Muscle of arm (tissue), 1 donor: ENCODE measurements at regions not wholly inside any gene's neighbourhood (a gene's known extent, or its start where the extent isn't known, plus 50 kb on each side); places are given as distances from the start of the nearest gene placed in this dataset.
"Not testable (repeated sequence)": the region's sequence is repeated elsewhere in the genome, so short reads cannot be mapped to it uniquely, and the experiment has no call there.

Experiments
- DNase-seq: peaks from one replicate; pipeline ENCODE4 v3.0.0-alpha.2; 2013

DNA sequence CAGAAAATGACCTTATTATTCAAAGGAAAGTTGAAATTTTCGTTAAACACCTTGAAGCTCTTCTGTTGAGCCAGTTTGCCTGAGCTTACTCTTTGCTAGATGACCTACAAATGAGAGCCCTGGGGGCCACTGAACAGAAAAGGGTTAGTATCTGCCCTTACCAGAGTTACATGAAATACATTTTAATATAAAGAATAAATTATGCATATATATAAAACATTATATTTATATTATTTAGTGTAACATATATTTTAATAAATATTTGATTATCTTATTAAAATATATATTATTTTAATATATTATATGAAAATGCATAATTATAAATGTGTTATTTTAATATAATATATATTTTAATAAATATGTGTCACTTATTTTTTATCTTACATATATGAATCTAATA lies 628.4 kb upstream of the TPK1 start:
- DNase-seq, result no peak

- DNase-seq, result no peak
These were observed 626.6 kb upstream of the TPK1 start for GRCh38 chr7:145462463-145462862.

- DNase-seq, result no peak
These were observed 599.0 kb upstream of the TPK1 start for GRCh38 chr7:145434811-145435210.

DNA sequence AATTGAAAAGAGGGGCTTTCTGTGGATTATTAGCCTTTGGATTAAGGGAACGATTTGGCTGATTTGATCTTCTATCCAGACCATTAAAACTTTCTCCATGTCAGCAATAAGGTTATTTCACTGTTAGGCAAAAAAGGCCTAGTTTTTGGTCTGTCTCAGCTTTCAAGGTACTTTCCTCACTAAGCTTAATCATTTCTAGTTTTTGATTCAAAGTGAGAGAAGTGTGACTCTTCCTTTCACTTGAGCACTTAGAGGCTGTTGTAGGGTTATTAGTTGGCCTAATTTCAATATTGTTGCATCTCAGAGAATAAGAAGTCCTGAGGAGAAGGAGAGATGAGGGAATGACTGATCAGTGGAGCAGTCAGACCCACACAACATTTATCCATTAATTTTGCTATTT lies 596.0 kb upstream of the TPK1 start:
- no peak for DNase-seq

DNA sequence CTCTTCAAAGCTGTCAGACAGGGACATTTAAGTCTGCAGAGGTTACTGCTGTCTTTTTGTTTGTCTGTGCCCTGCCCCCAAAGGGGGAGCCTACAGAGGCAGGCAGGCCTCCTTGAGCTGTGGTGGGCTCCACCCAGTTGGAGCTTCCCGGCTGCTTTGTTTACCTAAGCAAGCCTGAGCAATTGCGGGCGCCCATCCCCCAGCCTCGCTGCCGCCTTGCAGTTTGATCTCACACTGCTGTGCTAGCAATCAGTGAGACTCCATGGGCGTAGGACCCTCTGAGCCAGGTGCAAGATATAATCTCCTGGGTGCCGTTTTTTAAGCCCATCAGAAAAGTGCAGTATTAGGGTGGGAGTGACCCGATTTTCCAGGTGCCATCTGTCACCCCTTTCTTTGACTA lies 582.6 kb upstream of the TPK1 start:
- DNase-seq, result not testable (repeated sequence)

- DNase-seq, result no peak
These were observed 575.2 kb upstream of the TPK1 start for GRCh38 chr7:145411066-145411465.

- peak; percentile 11 for DNase-seq
These were observed 562.9 kb upstream of the TPK1 start for GRCh38 chr7:145398758-145399157.

DNA sequence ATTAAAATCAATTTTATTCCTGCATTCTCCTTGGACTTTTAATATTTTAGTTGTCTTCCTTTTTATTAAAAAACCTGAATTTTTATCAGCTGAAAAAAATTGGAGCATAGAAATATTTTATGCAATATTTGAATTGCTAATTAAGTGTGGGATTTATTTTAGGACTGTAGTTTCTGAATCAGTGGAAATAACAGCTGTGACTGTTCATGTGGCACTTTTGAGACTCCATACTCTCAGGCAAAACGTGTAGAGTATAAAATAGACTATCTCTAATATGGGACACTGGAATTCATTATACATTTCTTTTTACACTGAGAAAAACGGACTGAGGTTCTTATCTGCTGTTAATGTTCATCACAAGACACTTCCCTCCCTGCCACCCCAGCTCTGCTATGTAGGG lies 558.3 kb upstream of the TPK1 start:
- no peak for DNase-seq

DNA sequence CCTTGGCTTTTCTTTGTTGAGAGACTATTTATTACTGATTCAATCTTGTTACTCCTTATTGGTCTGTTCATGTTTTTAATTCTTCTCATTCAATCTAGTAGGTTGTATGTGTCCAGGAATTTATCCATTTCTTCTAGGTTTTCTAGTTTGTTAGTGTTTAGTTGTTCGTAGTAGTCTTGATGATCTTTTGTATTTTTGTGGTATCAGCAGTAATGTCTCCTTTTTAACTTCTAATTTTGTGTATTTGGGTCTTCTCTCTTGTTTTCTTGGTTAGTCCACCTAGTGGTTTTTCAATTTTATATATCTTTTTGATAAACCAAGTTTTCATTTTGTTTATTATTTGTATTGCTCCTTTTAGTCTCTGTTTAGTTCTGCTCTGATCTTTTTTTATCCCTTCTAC lies 546.9 kb upstream of the TPK1 start:
- no peak for DNase-seq

GRCh38 chr7:145378197-145378596 lies 542.3 kb upstream of the TPK1 start:
- no peak for DNase-seq

- no peak for DNase-seq
These were observed 524.8 kb upstream of the TPK1 start for GRCh38 chr7:145360511-145361100.

GRCh38 chr7:145350334-145350733 lies 514.5 kb upstream of the TPK1 start:
- no peak for DNase-seq

DNA sequence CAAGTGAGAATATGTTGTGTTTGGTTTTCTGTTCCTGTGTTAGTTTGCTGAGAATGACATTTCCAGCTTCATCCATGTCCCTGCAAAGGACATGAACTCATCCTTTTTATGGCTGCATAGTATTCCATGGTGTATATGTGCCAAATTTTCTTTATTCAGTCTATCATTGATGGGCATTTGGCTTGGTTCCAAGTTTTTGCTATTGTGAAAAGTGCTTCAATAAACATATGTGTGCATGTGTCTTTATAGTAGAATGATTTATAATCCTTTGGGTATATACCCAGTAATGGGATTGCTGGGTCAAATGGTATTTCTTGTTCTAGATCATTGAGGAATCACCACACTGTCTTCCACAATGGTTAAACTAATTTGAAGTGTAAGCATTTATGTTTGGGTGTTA lies 513.6 kb upstream of the TPK1 start:
- not testable (repeated sequence) for DNase-seq

- DNase-seq, result no peak
These were observed 511.4 kb upstream of the TPK1 start for GRCh38 chr7:145347271-145347670.

GRCh38 chr7:145339319-145339718 lies 503.5 kb upstream of the TPK1 start:
- no peak for DNase-seq

DNA sequence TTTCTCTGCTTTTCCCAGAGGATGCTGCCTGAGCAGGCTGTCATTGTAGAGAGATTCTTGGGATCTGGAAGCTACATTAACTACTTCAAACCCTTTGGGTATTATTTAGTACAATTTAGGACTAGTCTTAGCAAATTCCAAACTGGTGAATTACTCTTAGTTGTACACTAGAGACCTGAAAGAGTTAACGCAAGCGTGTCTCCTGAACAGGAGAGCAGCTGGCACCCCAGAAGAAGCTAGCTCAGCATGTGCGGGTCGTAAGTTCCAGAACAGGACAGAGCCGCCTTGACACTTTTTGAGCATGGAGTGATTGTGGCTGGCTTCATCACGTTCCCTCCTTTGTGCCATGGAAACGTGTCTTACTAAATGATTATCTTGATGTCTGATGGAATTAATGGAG lies 495.7 kb upstream of the TPK1 start:
- no peak for DNase-seq

- no peak for DNase-seq
These were observed 495.2 kb upstream of the TPK1 start for GRCh38 chr7:145331076-145331475.

DNA sequence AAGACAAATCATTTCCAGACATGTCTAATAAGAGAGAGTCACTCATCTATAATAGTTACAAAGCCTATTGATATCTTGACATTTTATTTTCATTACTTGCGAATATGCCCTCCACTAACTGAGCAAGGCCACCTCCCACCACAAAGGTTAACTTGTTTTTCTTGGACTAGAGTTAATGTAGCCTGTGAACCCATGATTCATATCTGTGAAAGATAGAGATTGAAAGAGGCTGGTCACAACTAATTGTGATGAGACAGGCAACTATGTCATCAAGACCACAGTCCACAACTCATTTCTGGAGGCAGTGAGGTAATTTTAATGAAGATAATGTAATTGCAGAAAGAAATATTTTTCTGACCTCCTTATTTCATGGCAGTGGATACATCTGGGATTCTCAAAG lies 491.8 kb upstream of the TPK1 start:
- DNase-seq, result no peak

- no peak for DNase-seq
These were observed 488.2 kb upstream of the TPK1 start for GRCh38 chr7:145324081-145324480.

GRCh38 chr7:145313551-145313950 lies 477.7 kb upstream of the TPK1 start:
- no peak for DNase-seq

DNA sequence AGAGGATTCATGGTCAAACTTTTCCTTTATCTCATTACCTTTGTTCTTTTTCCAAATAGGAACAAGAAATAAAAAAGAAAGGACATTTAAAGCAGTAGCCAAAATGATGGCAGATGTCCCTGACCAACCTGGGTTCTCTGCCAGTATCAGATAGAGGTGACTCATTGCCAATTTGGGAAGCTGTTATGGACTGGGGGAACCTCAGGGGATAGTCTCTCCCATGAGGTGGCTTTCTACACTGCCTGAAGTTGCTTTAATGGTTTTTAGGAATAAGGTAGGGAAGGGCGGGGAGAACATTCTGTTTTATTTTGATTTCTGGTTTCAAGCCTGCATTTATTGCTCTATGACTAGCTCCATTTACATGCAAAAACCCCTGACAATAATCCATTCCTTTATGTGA lies 457.9 kb upstream of the TPK1 start:
- DNase-seq, result no peak

- DNase-seq, result peak; percentile 22
These were observed 457.4 kb upstream of the TPK1 start for GRCh38 chr7:145293228-145293701.

DNA sequence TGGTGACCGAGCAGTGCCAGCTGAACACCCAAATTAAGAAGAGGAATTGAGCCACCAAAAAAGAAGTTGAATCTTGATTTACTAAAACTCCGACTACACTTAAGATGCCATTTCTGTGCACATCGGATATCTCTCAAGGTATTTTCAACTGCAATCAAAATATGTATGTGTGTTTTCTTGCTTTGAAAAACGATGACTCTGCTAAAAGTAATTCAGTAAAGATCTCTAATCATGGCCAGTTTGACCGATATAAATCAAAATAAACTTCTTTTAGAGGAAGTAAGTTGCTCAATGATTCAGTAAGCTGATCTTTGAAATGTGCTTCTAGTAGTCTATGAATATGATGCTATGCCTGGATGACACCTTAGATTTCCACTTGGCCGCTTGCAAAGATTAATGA lies 453.5 kb upstream of the TPK1 start:
- no peak for DNase-seq

- no peak for DNase-seq
These were observed 440.3 kb upstream of the TPK1 start for GRCh38 chr7:145276118-145276517.
